GM21723 (cell line): ENCODE measurements at regions not wholly inside any gene's neighbourhood (a gene's known extent, or its start where the extent isn't known, plus 50 kb on each side); places are given as distances from the start of the nearest gene placed in this dataset.

ENCODE experiments used
- ATAC-seq: cut with Tn5 transposase; IDR thresholded peaks from one replicate; pipeline ENCODE4 v1.9.1; 2021; ENCODE audit warnings: mild to moderate bottlenecking, moderate library complexity; ENCODE audit not compliant: unreplicated experiment

- ATAC-seq: peak; percentile 77
Measured at GRCh38 chr5:160508780-160509361, 87.2 kb downstream of the PTTG1 start.

GRCh38 chr5:160511280-160511929, 89.8 kb downstream of the PTTG1 start:
- ATAC-seq: no peak
